GM12891 (cell line): ENCODE measurements at regions not wholly inside any gene's neighbourhood (a gene's known extent, or its start where the extent isn't known, plus 50 kb on each side); places are given as distances from the start of the nearest gene placed in this dataset.

ENCODE experiments used
- DNase-seq: peaks from one replicate; pipeline ENCODE4 v3.0.0; 2011; ENCODE audit warnings: low spot score; ENCODE audit not compliant: insufficient read length
- FAIRE-seq: peaks from 2 replicates; lab custom pipeline; 2011; peaks lifted over from hg19 to GRCh38; lab: Jason Lieb, UNC
- PAX5 ChIP-seq: IDR thresholded peaks from 2 replicates; pipeline ENCODE4 v1.6.1; 2011; ENCODE audit warnings: low read length, moderate library complexity, mild to moderate bottlenecking; ENCODE audit not compliant: insufficient read depth, severe bottlenecking
- POLR2A ChIP-seq: IDR thresholded peaks from 2 replicates; pipeline ENCODE4 v1.6.1; 2011; ENCODE audit warnings: low read depth, low read length, control low read depth
- POLR2AphosphoS5 ChIP-seq: IDR thresholded peaks from 2 replicates; pipeline ENCODE4 v1.6.1; 2011; ENCODE audit warnings: low read depth, low read length, control low read depth
- POU2F2 ChIP-seq: IDR thresholded peaks from 2 replicates; pipeline ENCODE4 v1.6.1; 2011; ENCODE audit warnings: low read depth, mild to moderate bottlenecking, control low read depth, low read length, moderate library complexity
- SPI1 ChIP-seq: IDR thresholded peaks from 2 replicates; pipeline ENCODE4 v1.6.1; 2011; ENCODE audit warnings: low read depth, low read length, control low read depth
- TAF1 ChIP-seq: IDR thresholded peaks from 2 replicates; pipeline ENCODE4 v1.6.1; 2011; ENCODE audit warnings: low read depth, low read length, control low read depth

DNA sequence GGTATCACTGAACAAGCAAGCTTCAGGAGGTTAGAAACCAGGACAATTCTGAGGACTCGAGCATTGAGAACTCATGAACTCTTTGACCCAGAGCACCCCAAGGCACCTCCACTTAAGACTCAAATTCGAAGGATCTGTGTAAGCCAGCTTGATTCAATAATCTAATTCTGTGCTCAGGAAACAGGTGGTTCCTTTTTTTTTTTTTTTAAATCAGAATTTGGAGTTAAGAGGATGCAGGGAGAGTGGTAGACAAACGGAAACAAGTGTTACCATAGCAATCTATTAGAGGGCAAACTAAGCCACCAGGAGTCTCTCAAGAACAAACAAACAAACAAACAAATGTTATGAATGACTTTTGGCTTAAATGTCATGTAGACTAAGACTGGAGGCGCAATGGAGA, 53.8 kb upstream of the DPH5 start:
- FAIRE-seq (no peak), DNase-seq (no peak)
- TF ChIP-seq PAX5 (no peak), SPI1 (no peak), TAF1 (no peak), POLR2AphosphoS5 (no peak), POU2F2 (no peak), POLR2A (no peak)

GRCh38 chr1:101077849-101078248, 52.3 kb upstream of the DPH5 start:
- TF ChIP-seq TAF1, result no peak
- no peak for TF ChIP-seq POU2F2
- TF ChIP-seq SPI1, result no peak
- no peak for TF ChIP-seq PAX5
- no peak for TF ChIP-seq POLR2A
- no peak for TF ChIP-seq POLR2AphosphoS5
- FAIRE-seq, result peak; percentile 26
- no peak for DNase-seq

GRCh38 chr1:101075926-101076325, 50.3 kb upstream of the DPH5 start:
- no peak for FAIRE-seq
- no peak for DNase-seq
- no peak for TF ChIP-seq POLR2AphosphoS5
- no peak for TF ChIP-seq SPI1
- no peak for TF ChIP-seq TAF1
- TF ChIP-seq POLR2A, result no peak
- no peak for TF ChIP-seq PAX5
- TF ChIP-seq POU2F2, result no peak
